Suprapubic skin (tissue), 3 donors: ENCODE measurements at regions not wholly inside any gene's neighbourhood (a gene's known extent, or its start where the extent isn't known, plus 50 kb on each side); places are given as distances from the start of the nearest gene placed in this dataset.

Experiments
- EP300 ChIP-seq: sonication (generic); formaldehyde crosslinking; IDR thresholded peaks from one replicate; pipeline ENCODE4 v1.6.1; 2017; ENCODE audit warnings: antibody characterized with exemption
- POLR2A ChIP-seq, 2 donors: fragments of 450-650 bp; IDR thresholded peaks; one replicate each; pipeline ENCODE4 v1.6.1; 2017; ENCODE audit warnings: antibody characterized with exemption in 2 of 2, mild to moderate bottlenecking in 2 of 2, moderate library complexity in 2 of 2
- TF ChIP-seq, protein P1 (sequence below), 2 donors: fragments of 200-600 bp in 1 of 2; fragments of 450-650 bp in 1 of 2; sonication (generic) in 1 of 2; IDR thresholded peaks; one replicate each; pipeline ENCODE4 v1.5.1; 2016 to 2019; ENCODE audit warnings: antibody characterized with exemption in 2 of 2, mild to moderate bottlenecking in 1 of 2, moderate library complexity in 1 of 2

DNA sequence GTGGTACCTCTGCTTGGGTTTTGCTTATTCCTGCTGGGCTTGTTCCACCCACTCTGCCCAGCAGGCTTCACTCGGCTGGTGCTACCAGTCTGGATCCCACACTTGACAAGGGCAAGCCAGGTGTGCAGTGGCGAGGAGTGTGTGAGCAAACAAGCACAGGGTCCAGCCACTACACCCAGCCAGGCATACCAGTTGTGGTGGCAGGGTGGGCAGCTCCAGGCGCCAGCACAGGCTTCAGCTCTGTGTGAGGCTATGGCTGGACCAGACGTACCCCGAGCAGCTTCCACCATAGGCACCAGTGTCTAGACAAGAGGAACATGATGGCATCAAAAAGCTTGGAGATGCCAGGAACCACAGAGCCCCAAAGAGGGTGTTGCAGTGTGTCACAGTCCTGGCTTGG is 93.1 kb upstream of the GALNT5 start:
- no peak for TF ChIP-seq POLR2A (IDR thresholded peaks at IDR 0.05)
- TF ChIP-seq, protein P1, sequence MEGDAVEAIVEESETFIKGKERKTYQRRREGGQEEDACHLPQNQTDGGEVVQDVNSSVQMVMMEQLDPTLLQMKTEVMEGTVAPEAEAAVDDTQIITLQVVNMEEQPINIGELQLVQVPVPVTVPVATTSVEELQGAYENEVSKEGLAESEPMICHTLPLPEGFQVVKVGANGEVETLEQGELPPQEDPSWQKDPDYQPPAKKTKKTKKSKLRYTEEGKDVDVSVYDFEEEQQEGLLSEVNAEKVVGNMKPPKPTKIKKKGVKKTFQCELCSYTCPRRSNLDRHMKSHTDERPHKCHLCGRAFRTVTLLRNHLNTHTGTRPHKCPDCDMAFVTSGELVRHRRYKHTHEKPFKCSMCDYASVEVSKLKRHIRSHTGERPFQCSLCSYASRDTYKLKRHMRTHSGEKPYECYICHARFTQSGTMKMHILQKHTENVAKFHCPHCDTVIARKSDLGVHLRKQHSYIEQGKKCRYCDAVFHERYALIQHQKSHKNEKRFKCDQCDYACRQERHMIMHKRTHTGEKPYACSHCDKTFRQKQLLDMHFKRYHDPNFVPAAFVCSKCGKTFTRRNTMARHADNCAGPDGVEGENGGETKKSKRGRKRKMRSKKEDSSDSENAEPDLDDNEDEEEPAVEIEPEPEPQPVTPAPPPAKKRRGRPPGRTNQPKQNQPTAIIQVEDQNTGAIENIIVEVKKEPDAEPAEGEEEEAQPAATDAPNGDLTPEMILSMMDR (IDR thresholded peaks at IDR 0.05): no peak
- TF ChIP-seq EP300: no peak
